ENCODE measurements at regions not wholly inside any gene's neighbourhood (a gene's known extent, or its start where the extent isn't known, plus 50 kb on each side); places are given as distances from the start of the nearest gene placed in this dataset.

- CTCF ChIA-PET = interaction anchor here (0.7 to 3.3 kb wide), 2 partner anchors 19 to 233 kb away, joined by 3 to 21 read pairs; no protein-coding TSS in a partner anchor
- POLR2A ChIA-PET = interaction anchor here (0.6 kb wide), 1 partner anchor 603 kb away, joined by 8 read pairs; no protein-coding TSS in a partner anchor
- TF ChIP-seq CTCF (IDR thresholded peaks at IDR 0.05; ENCODE audit: low read depth, low read length) = no peak
- H3K27ac ChIP-seq (ENCODE audit: low read depth, low read length) = no peak overlapping the region
- DNase-seq (ENCODE audit: low read depth, low spot score) = no peak
- no peak overlapping the region for H3K4me3 ChIP-seq (ENCODE audit: low read depth, low read length)
- H3K9me3 ChIP-seq (ENCODE audit: control insufficient read depth, insufficient read depth, low read length) = no peaks in the 10 kb centered on the region
- no peaks in the 10 kb centered on the region for H3K27me3 ChIP-seq (ENCODE audit: control insufficient read depth, insufficient read depth, low read length)
Observed at GRCh38 chr9:6072865-6073264, 57.4 kb upstream of the RANBP6 start.

GRCh38 chr9:6072453-6072852, 57.0 kb upstream of the RANBP6 start:
- ChIA-PET POLR2A (interaction anchor here (0.6 kb wide), 1 partner anchor 604 kb away, joined by 8 read pairs; no protein-coding TSS in a partner anchor), CTCF (interaction anchor here (0.7 to 3.3 kb wide), 2 partner anchors 19 to 234 kb away, joined by 3 to 21 read pairs; no protein-coding TSS in a partner anchor)
- no peak for TF ChIP-seq CTCF (IDR thresholded peaks at IDR 0.05; ENCODE audit: low read depth, low read length)
- H3K4me3 ChIP-seq (ENCODE audit: low read depth, low read length) = no peak overlapping the region
- H3K27ac ChIP-seq (ENCODE audit: low read depth, low read length) = no peak overlapping the region
- no peak for DNase-seq (ENCODE audit: low read depth, low spot score)
- H3K27me3 ChIP-seq (ENCODE audit: control insufficient read depth, insufficient read depth, low read length) = no peaks in the 10 kb centered on the region
- no peaks in the 10 kb centered on the region for H3K9me3 ChIP-seq (ENCODE audit: control insufficient read depth, insufficient read depth, low read length)

- DNase-seq (ENCODE audit: low read depth, low spot score) = no peak
Observed at GRCh38 chr9:6068983-6069382, 53.6 kb upstream of the RANBP6 start.

GRCh38 chr9:6067426-6067825, 52.0 kb upstream of the RANBP6 start:
- ChIA-PET CTCF (interaction anchor here (0.6 to 1.0 kb wide), 3 partner anchors 12 to 238 kb away, joined by 3 to 5 read pairs (median 4); no protein-coding TSS in a partner anchor), POLR2A (no interaction called here)

More at GRCh38 chr9:6068983-6069382, 53.6 kb upstream of the RANBP6 start:
- POLR2A ChIA-PET = no interaction called here
- CTCF ChIA-PET = interaction anchor here (0.9 to 1.6 kb wide), 3 partner anchors 15 to 236 kb away, joined by 4 to 5 read pairs (median 4); no protein-coding TSS in a partner anchor
- Histone ChIP-seq H3K27ac (ENCODE audit: low read depth, low read length) (no peak overlapping the region), H3K27me3 (ENCODE audit: control insufficient read depth, insufficient read depth, low read length) (peaks cover 3% of the 10 kb centered on the region), H3K9me3 (ENCODE audit: control insufficient read depth, insufficient read depth, low read length) (no peaks in the 10 kb centered on the region), H3K4me3 (ENCODE audit: low read depth, low read length) (no peak overlapping the region)
- no peak for TF ChIP-seq CTCF (IDR thresholded peaks at IDR 0.05; ENCODE audit: low read depth, low read length)

More at GRCh38 chr9:6067426-6067825, 52.0 kb upstream of the RANBP6 start:
- Histone ChIP-seq H3K4me3 (ENCODE audit: low read depth, low read length) (no peak overlapping the region), H3K9me3 (ENCODE audit: control insufficient read depth, insufficient read depth, low read length) (no peaks in the 10 kb centered on the region), H3K27me3 (ENCODE audit: control insufficient read depth, insufficient read depth, low read length) (peaks cover 3% of the 10 kb centered on the region), H3K27ac (ENCODE audit: low read depth, low read length) (no peak overlapping the region)
- no peak for TF ChIP-seq CTCF (IDR thresholded peaks at IDR 0.05; ENCODE audit: low read depth, low read length)
- no peak for DNase-seq (ENCODE audit: low read depth, low spot score)
